ENCODE measurements at regions not wholly inside any gene's neighbourhood (a gene's known extent, or its start where the extent isn't known, plus 50 kb on each side); places are given as distances from the start of the nearest gene placed in this dataset.

- Histone ChIP-seq H3K4me2 (no peak overlapping the region), H3K27ac (ENCODE audit: low read depth in 2 of 2, low read length in 1 of 2) (no peak overlapping the region), H3K36me3 (replicated peaks in 1 of 2; ENCODE audit: control insufficient read depth in 1 of 2, insufficient read depth in 2 of 2, low read length in 1 of 2) (no peaks in the 10 kb centered on the region), H3K9me3 (no peaks in the 10 kb centered on the region), H2AFZ (ENCODE audit: low read depth) (no peak overlapping the region), H3K79me2 (ENCODE audit: insufficient read depth) (no peaks in the 10 kb centered on the region), H3K9ac (no peak overlapping the region), H3K9me2 (no peaks in the 10 kb centered on the region), H4K20me1 (ENCODE audit: insufficient read depth) (no peaks in the 10 kb centered on the region), H3F3A (replicated peaks; ENCODE audit: insufficient read depth) (no peaks in the 10 kb centered on the region), H3K27me3 (ENCODE audit: insufficient read depth) (no peaks in the 10 kb centered on the region), H3K4me1 (ENCODE audit: control insufficient read depth in 1 of 2, insufficient read depth in 2 of 2, low read depth in 1 of 2, low read length in 1 of 2) (no peaks in the 10 kb centered on the region), H3K4me3 (ENCODE audit: low read depth in 2 of 2, low read length in 1 of 2) (no peak overlapping the region)
- POLR2A ChIA-PET = no interaction called here
- CTCF ChIA-PET = no interaction called here
- TF ChIP-seq POLR2AphosphoS5 (IDR thresholded peaks at IDR 0.05; ENCODE audit: low read depth, low read length) (no peak), NRF1 (IDR thresholded peaks at IDR 0.05; ENCODE audit: low read depth, low read length) (no peak), FOXJ3 (CRISPR knock-in tag; IDR thresholded peaks at IDR 0.05) (no peak), CTCF (IDR thresholded peaks at IDR 0.05) (no peak), RXRA (IDR thresholded peaks at IDR 0.05; ENCODE audit: borderline replicate concordance, low read depth) (no peak), USF2 (IDR thresholded peaks at IDR 0.05; ENCODE audit: borderline replicate concordance, low read depth, low read length) (no peak), EZH2phosphoT487 (IDR thresholded peaks at IDR 0.05; ENCODE audit: borderline replicate concordance, low read depth) (no peak), RAD21 (IDR thresholded peaks at IDR 0.05; ENCODE audit: low read length) (no peak), GATA2 (CRISPR knock-in tag; IDR thresholded peaks at IDR 0.05) (no peak), PBX3 (IDR thresholded peaks at IDR 0.05) (no peak), SMC3 (IDR thresholded peaks at IDR 0.05; ENCODE audit: low read depth, low read length) (no peak)
- TF ChIP-seq, protein P1, sequence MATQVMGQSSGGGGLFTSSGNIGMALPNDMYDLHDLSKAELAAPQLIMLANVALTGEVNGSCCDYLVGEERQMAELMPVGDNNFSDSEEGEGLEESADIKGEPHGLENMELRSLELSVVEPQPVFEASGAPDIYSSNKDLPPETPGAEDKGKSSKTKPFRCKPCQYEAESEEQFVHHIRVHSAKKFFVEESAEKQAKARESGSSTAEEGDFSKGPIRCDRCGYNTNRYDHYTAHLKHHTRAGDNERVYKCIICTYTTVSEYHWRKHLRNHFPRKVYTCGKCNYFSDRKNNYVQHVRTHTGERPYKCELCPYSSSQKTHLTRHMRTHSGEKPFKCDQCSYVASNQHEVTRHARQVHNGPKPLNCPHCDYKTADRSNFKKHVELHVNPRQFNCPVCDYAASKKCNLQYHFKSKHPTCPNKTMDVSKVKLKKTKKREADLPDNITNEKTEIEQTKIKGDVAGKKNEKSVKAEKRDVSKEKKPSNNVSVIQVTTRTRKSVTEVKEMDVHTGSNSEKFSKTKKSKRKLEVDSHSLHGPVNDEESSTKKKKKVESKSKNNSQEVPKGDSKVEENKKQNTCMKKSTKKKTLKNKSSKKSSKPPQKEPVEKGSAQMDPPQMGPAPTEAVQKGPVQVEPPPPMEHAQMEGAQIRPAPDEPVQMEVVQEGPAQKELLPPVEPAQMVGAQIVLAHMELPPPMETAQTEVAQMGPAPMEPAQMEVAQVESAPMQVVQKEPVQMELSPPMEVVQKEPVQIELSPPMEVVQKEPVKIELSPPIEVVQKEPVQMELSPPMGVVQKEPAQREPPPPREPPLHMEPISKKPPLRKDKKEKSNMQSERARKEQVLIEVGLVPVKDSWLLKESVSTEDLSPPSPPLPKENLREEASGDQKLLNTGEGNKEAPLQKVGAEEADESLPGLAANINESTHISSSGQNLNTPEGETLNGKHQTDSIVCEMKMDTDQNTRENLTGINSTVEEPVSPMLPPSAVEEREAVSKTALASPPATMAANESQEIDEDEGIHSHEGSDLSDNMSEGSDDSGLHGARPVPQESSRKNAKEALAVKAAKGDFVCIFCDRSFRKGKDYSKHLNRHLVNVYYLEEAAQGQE (IDR thresholded peaks at IDR 0.05; ENCODE audit: low read depth, low read length) = no peak
- DNase-seq = no peak
Observed at GRCh38 chr6:44776344-44776743, 388.8 kb downstream of the CDC5L start.

Data from SK-N-SH (cell line).